Hepatocyte (in vitro differentiated cells): ENCODE measurements at regions not wholly inside any gene's neighbourhood (a gene's known extent, or its start where the extent isn't known, plus 50 kb on each side); places are given as distances from the start of the nearest gene placed in this dataset.

Experiments
- CTCF ChIP-seq: fragments of 200-600 bp; sonication (generic); IDR thresholded peaks from 2 replicates; pipeline ENCODE4 v1.5.1; 2016; ENCODE audit warnings: antibody characterized with exemption, mild to moderate bottlenecking; ENCODE audit not compliant: poor library complexity
- EZH2 ChIP-seq: fragments of 200-600 bp; sonication (generic); IDR thresholded peaks from 2 replicates; pipeline ENCODE4 v1.6.1; 2016; ENCODE audit warnings: antibody characterized with exemption, mild to moderate bottlenecking, borderline replicate concordance

- TF ChIP-seq CTCF (no peak), EZH2 (no peak)
These were observed 58.0 kb upstream of the SHOX start for GRCh38 chrX:572538-573124.
